ENCODE measurements at regions not wholly inside any gene's neighbourhood (a gene's known extent, or its start where the extent isn't known, plus 50 kb on each side); places are given as distances from the start of the nearest gene placed in this dataset.

- H3K27ac ChIP-seq (ENCODE audit: insufficient read depth, low read length), result no peak overlapping the region
- H3K56ac ChIP-seq (ENCODE audit: extremely low read depth, insufficient read depth, low read length), result no peak overlapping the region
- H3K4ac ChIP-seq (ENCODE audit: low read depth, low read length), result no peak overlapping the region
- H2BK5ac ChIP-seq (ENCODE audit: low read depth, low read length, poor library complexity, severe bottlenecking), result no peak overlapping the region
- ChIA-PET CTCF (no interaction called here), POLR2A (ENCODE audit: unreplicated experiment) (no interaction called here)
- H3K4me3 ChIP-seq (ENCODE audit: insufficient read depth, low read depth, low read length), result no peak overlapping the region
- no peaks in the 10 kb centered on the region for H3K4me1 ChIP-seq (ENCODE audit: control insufficient read depth, insufficient read depth, low read length)
- H2AK5ac ChIP-seq (ENCODE audit: low read depth, low read length), result peak overlapping the region; percentile 20; the same call in 1 of the 2 replicates
- ATAC-seq (ENCODE audit: low read depth) (no peak), DNase-seq (no peak)
- no peak overlapping the region for H4K5ac ChIP-seq (ENCODE audit: low read depth, low read length)
- intact Hi-C loops (cut with micrococcal nuclease) (no loop called here), in situ Hi-C loops (cut with MboI; ENCODE audit: low sequenced_read_pairs) (no loop called here), dilution Hi-C loops (cut with HindIII; ENCODE audit: low sequenced_read_pairs, unreplicated experiment) (no loop called here)
- H3K18ac ChIP-seq (ENCODE audit: low read depth, low read length), result no peak overlapping the region
- no peak overlapping the region for H2AFZ ChIP-seq (replicated peaks; ENCODE audit: low read length, poor library complexity)
- TF ChIP-seq CHD1 (IDR thresholded peaks at IDR 0.05; ENCODE audit: low read depth, low read length) (no peak), POLR2A (IDR thresholded peaks at IDR 0.05; ENCODE audit: low read depth, low read length) (no peak), MAZ (IDR thresholded peaks at IDR 0.05; ENCODE audit: borderline replicate concordance, low read depth, low read length) (no peak), FOS (IDR thresholded peaks at IDR 0.05; ENCODE audit: low read depth, low read length) (no peak), MAFK (IDR thresholded peaks at IDR 0.05; ENCODE audit: low read depth, low read length) (no peak), RCOR1 (IDR thresholded peaks at IDR 0.05; ENCODE audit: insufficient replicate concordance, low read length) (no peak), SMC3 (IDR thresholded peaks at IDR 0.05; ENCODE audit: low read depth, low read length) (no peak), RAD21 (IDR thresholded peaks at IDR 0.05; ENCODE audit: low read length) (no peak), USF2 (IDR thresholded peaks at IDR 0.05; ENCODE audit: low read depth, low read length) (no peak), NFE2L2 (IDR thresholded peaks at IDR 0.05; ENCODE audit: low read depth, low read length) (no peak), CEBPB (IDR thresholded peaks at IDR 0.05; ENCODE audit: low read depth, low read length) (no peak), MXI1 (IDR thresholded peaks at IDR 0.05; ENCODE audit: borderline replicate concordance, low read depth, low read length) (no peak), RFX5 (IDR thresholded peaks at IDR 0.05; ENCODE audit: low read depth, low read length) (no peak), CTCF (conservative IDR thresholded peaks at IDR 0.05; ENCODE audit: low read depth, low read length) (no peak), ELK1 (IDR thresholded peaks at IDR 0.05; ENCODE audit: borderline replicate concordance, low read depth, low read length) (no peak)
- H3K4me2 ChIP-seq (ENCODE audit: low read depth, low read length), result no peak overlapping the region
- H4K8ac ChIP-seq (ENCODE audit: low read depth in 2 of 2, low read length in 2 of 2), result no peak overlapping the region
- no peak overlapping the region for H2AK9ac ChIP-seq (replicated peaks; ENCODE audit: low read depth, low read length, poor library complexity)
- H2BK120ac ChIP-seq (ENCODE audit: low read depth, low read length), result no peak overlapping the region
- no peak overlapping the region for H4K91ac ChIP-seq (ENCODE audit: insufficient read depth, low read depth, low read length)
- H3K14ac ChIP-seq (replicated peaks; ENCODE audit: low read depth, low read length), result no peak overlapping the region
- no peak overlapping the region for H2BK20ac ChIP-seq (ENCODE audit: low read depth, low read length)
- no peak overlapping the region for H3K23ac ChIP-seq (ENCODE audit: low read depth, low read length)
- H2BK15ac ChIP-seq (ENCODE audit: low read depth, low read length), result no peak overlapping the region
- no peaks in the 10 kb centered on the region for H3K79me1 ChIP-seq (ENCODE audit: low read depth in 1 of 2, low read length in 2 of 2)
- BruUV-seq (replicated peaks), result no TSS peak
- no peak overlapping the region for H3K9ac ChIP-seq (ENCODE audit: low read depth, low read length)
- H3K9me1 ChIP-seq (ENCODE audit: insufficient read depth, low read length), result no peaks in the 10 kb centered on the region
- no peaks in the 10 kb centered on the region for H4K20me1 ChIP-seq (ENCODE audit: insufficient read depth, low read length)
- no peaks in the 10 kb centered on the region for H3K36me3 ChIP-seq (ENCODE audit: control insufficient read depth, insufficient read depth, low read length)
- H3K27me3 ChIP-seq (ENCODE audit: control insufficient read depth, insufficient read depth, low read length), result no peaks in the 10 kb centered on the region
- H3K9me3 ChIP-seq (ENCODE audit: control insufficient read depth, insufficient read depth, low read length), result no peaks in the 10 kb centered on the region
- WGBS, 2 experiments (ENCODE audit: extremely low coverage in 2 of 2, insufficient read length in 1 of 2), result no CpG with 5 or more reads among the region's 8 CpGs
Observed at GRCh38 chr1:148373192-148373925, 109.7 kb downstream of the PPIAL4G start.

Measured in IMR-90 (cell line).